GM18499 (cell line): ENCODE measurements at regions not wholly inside any gene's neighbourhood (a gene's known extent, or its start where the extent isn't known, plus 50 kb on each side); places are given as distances from the start of the nearest gene placed in this dataset.
"Not testable (repeated sequence)": the region's sequence is repeated elsewhere in the genome, so short reads cannot be mapped to it uniquely, and the experiment has no call there.

Experiments
- ATAC-seq: cut with Tn5 transposase; IDR thresholded peaks from one replicate; pipeline ENCODE4 v1.9.1; 2021; ENCODE audit warnings: moderate number of reproducible peaks; ENCODE audit not compliant: insufficient read depth, unreplicated experiment

DNA sequence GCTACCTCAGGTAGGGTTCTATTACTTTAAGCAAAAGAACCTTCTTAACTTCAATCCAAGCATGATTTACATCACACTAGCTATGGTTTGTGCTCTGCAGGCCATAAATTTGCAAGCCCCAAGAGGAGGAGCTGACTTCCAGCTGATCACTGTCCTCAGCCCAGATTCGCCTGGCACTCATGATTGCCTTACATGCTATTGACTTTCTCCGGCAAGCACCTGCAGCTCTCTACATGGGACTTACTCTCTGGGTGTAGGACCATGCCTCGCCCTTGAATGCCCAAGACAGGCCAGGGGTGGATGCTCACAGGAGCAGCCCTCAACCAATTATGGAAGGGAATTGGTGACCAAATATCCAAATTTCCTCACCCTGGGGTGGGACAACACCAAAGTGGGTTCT is 99.8 kb downstream of the ESM1 start:
- no peak for ATAC-seq

DNA sequence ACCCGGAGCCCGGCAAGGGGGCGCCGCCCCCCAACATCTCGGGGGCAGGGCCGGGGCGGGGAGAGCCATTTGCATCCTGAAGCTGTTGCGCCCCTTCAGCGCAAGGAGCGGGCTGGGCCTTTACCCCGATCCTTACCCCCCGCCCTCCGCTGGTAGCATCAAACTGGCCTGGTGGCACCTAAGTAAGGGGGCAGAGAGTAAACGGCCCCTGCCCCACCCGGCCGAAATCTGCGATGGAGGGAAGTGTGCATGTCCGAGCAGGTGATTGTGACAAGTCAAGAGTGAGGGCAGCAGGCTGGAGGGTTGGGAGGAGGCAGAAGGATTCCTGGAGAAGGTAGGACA is 101.2 kb downstream of the ESM1 start:
- no peak for ATAC-seq

DNA sequence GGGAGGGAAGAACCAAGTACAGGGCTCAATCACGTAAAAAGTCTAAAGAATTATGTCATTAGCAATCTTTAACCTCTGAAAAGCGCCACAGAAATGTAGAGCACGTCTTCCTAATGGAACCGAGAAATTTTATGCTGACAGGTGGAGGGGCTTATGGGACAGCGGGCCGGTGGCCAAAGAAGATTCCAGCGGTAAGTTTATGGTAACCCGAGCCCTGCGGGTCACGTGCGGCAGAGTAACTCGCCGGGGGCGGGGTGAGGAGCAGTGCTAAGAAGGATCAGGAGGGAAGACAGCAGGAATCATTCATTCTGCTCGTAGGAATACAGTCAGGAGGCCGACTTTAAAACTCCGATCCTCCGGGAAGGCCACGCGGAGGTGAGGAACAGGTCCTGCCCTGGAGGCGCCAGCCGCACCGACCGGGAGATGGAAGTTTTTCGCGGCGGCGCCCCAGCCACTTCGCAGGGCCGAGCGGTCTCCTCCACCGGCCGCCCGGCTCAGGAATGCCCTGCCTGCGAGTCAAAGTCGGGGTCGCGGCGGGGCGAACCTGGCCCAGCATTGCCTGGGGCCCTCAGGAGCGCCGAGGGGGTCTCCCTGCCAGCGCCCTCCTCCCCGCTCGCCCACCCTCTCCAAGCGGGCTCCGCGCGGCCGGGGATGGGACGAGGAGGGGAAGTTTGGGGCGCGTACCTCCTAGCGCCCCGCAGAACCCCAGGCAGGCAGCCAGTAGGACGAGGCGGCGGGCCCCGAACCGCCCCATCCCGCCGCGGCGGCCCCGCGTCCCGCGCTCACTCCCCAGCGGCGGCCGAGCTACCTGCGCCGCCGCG is 101.8 kb downstream of the ESM1 start:
- ATAC-seq: no peak

- ATAC-seq: no peak
Observed at GRCh38 chr5:54882841-54883240, 102.6 kb downstream of the ESM1 start.

GRCh38 chr5:54882101-54882500 is 103.3 kb downstream of the ESM1 start:
- no peak for ATAC-seq

- no peak for ATAC-seq
Observed at GRCh38 chr5:54881286-54882005, 103.9 kb downstream of the ESM1 start.

DNA sequence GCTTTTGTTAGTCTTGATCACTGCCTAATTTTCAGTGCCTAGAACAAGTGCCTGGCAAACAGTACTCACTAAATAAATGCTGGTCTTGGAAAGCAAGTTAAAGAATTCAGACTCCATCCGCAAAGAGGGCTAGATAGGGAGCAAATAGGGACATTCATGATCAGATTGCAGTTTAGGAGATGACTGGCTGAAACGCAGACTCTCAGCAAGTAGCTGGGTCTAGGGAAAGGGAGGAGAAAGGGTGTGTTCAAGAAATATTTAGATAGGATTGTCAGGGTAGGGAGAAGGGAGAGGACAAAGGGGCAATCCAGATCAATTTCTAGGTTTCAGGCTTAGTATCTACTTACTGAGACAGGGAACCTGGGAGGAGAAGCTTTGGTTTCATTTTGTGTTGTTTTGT is 108.4 kb downstream of the ESM1 start:
- ATAC-seq: no peak

GRCh38 chr5:54876556-54876955 is 108.8 kb downstream of the ESM1 start:
- ATAC-seq: no peak

GRCh38 chr5:54874337-54875021 is 110.9 kb downstream of the ESM1 start:
- no peak for ATAC-seq

GRCh38 chr5:54873691-54874090 is 111.7 kb downstream of the ESM1 start:
- no peak for ATAC-seq

- ATAC-seq: no peak
Observed at GRCh38 chr5:54872810-54873209, 112.6 kb downstream of the ESM1 start.

GRCh38 chr5:54870271-54870670 is 115.1 kb downstream of the ESM1 start:
- ATAC-seq: no peak

GRCh38 chr5:54869691-54870090 is 115.7 kb downstream of the ESM1 start:
- no peak for ATAC-seq

DNA sequence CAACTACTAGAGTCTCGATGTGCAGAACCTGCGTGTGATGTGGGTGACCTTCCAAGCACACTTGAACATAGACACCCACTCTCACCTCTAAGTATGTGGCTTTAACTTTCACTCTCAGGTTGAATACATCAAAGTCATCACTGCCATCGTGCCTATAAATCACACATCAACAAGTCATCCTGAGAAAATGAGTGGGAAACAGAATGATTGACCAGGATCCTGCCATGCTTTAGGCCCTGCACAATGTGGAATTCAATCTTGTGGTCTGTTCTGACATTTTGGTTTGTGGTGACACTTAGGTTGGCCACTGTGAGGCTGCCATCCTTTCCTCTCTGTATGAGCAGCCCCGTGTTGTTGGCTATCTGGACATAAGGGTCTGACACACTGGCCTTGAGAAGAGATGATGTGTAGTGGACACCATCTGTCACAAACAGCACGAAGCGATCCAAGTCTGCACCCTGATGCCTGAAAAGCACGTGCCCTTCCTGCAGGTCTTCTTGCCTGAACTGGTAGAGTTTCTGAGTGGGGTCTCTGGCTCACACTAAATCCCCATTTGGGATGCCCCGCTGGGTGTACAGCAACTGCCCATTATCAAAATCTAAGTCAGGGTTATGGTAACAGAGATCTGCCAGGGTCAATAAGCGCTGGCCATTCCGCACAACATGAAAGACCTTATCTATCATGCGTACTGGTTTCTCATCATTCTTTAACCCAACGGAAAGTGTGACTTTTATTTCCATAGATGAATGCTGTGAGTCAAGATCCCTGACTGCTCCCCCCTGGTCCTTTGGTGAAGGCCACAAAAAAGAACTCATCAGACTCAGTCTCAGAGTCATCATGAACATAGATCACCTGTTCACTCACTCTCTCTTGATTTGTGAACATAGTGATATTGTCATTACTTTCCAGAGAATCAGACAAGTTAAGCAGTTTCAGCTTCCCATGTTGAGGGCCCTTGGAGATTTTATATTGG is 116.6 kb downstream of the ESM1 start:
- ATAC-seq: no peak

DNA sequence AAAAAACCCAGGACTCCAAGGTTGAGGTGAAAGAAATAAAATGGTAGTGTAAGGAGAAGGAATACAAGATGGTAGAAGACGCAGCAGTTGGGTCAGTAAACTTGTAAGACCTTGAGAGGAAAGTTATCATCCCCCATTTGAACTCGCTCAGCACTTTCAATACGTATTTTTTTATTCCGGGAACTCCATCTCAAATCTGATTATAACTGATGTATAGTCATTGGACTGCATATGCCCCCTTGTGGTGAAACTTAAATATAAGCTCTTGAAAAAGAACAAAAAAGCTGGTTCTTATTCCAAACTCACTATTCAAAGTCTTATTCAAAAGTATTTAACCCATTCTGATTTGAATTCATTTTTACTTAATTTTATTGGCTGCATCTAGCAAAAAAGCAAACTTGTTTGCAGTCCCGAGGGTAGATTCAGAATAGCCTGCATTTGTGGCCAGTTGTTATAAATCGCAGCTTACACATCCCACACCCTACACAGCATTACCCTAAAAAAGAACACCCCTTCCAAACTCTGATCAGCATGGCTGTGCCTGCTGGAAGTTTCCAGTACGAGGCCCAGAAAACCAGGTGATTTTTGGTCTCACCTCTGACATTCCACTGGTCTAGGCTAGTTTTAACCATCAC is 118.0 kb downstream of the ESM1 start:
- no peak for ATAC-seq

- ATAC-seq: not testable (repeated sequence)
Observed at GRCh38 chr5:54864911-54865515, 120.4 kb downstream of the ESM1 start.

GRCh38 chr5:54862036-54862435 is 123.4 kb downstream of the ESM1 start:
- no peak for ATAC-seq

GRCh38 chr5:54861212-54861894 is 124.0 kb downstream of the ESM1 start:
- ATAC-seq: no peak

DNA sequence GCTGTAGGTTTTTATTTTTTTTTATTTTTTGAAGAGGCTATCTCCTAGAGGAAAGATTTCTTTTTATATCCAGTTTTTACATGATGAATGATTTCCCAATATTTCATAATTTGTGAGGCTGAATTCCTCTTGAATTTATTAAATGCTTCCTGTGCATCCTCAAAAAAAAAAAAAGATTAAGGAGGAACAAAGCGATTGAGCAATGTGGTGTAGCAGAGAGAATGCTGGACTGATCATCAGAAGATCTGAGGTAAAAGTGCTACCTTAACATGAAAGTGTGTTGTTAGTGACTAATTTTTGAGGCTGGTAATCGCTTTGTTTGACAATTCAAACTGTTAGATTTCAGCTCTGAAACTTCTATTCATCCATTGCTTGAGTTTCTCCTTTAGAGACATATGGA is 125.1 kb downstream of the ESM1 start:
- no peak for ATAC-seq
